WTC11 (cell line): ENCODE measurements at regions not wholly inside any gene's neighbourhood (a gene's known extent, or its start where the extent isn't known, plus 50 kb on each side); places are given as distances from the start of the nearest gene placed in this dataset.

ENCODE experiments used
- ATAC-seq: fragments of 200-7000 bp; cut with Tn5 transposase; 2 replicates; pipeline ENCODE4 v1.10.0; 2021; ENCODE audit warnings: mild to moderate bottlenecking, moderate library complexity
- CTCF ChIA-PET: fragments of 300-600 bp; sonication (Branson Sonifier 250); formaldehyde crosslinking; loops from one replicate; lab custom pipeline; 2021; ENCODE audit warnings: antibody characterized with exemption; lab: Charles Lee
- POLR2A ChIA-PET: fragments of 350-600 bp; sonication (Branson Sonifier 250); formaldehyde crosslinking; loops from one replicate; lab custom pipeline; 2021; ENCODE audit warnings: antibody characterized with exemption; lab: Charles Lee
- DNase-seq: peaks from one replicate; pipeline ENCODE4 v3.0.0; 2021; ENCODE audit warnings: low spot score
- H3K27ac Mint-ChIP-seq: 2 replicates; pipeline ENCODE4 v1.8.0; 2021; ENCODE audit warnings: mixed read lengths
- H3K27me3 Mint-ChIP-seq: 2 replicates; pipeline ENCODE4 v1.8.0; 2021; ENCODE audit warnings: low read depth, mild to moderate bottlenecking, moderate library complexity, mixed read lengths
- H3K36me3 Mint-ChIP-seq: 2 replicates; pipeline ENCODE4 v1.8.0; 2021; ENCODE audit warnings: mixed read lengths
- H3K4me1 Mint-ChIP-seq: 2 replicates; pipeline ENCODE4 v1.8.0; 2022; ENCODE audit warnings: mixed read lengths
- H3K4me3 Mint-ChIP-seq: 2 replicates; pipeline ENCODE4 v1.8.0; 2021; ENCODE audit warnings: mild to moderate bottlenecking, moderate library complexity, mixed read lengths
- H3K9me3 Mint-ChIP-seq: 2 replicates; pipeline ENCODE4 v1.8.0; 2021; ENCODE audit warnings: mixed read lengths
- ATF2 ChIP-seq: sonication (generic); formaldehyde crosslinking; IDR thresholded peaks from 2 replicates; pipeline ENCODE4 v1.8.1; 2022; ENCODE audit warnings: low read depth, missing genetic modification reagents, borderline replicate concordance
- ATF3 ChIP-seq: sonication (generic); formaldehyde crosslinking; conservative IDR thresholded peaks from 2 replicates; pipeline ENCODE4 v1.8.1; 2022; ENCODE audit warnings: mild to moderate bottlenecking, missing genetic modification reagents
- ATF6 ChIP-seq: sonication (generic); formaldehyde crosslinking; IDR thresholded peaks from 2 replicates; pipeline ENCODE4 v1.8.1; 2023; ENCODE audit warnings: mild to moderate bottlenecking, missing genetic modification reagents
- CBFB ChIP-seq: sonication (generic); formaldehyde crosslinking; IDR thresholded peaks from 2 replicates; pipeline ENCODE4 v1.8.1; 2022; ENCODE audit warnings: mild to moderate bottlenecking, low read depth, missing genetic modification reagents
- CDX4 ChIP-seq: fragments of 250-450 bp; sonication (Bioruptor Pico); IDR thresholded peaks from 2 replicates; pipeline ENCODE4 v1.9.0; 2021; ENCODE audit warnings: moderate library complexity, mild to moderate bottlenecking, inconsistent platforms, borderline replicate concordance
- E2F1 ChIP-seq: sonication (generic); formaldehyde crosslinking; IDR thresholded peaks from 2 replicates; pipeline ENCODE4 v1.8.0; 2022; ENCODE audit warnings: mild to moderate bottlenecking, missing genetic modification reagents
- FOXJ3 ChIP-seq: sonication (generic); formaldehyde crosslinking; IDR thresholded peaks from 2 replicates; pipeline ENCODE4 v1.9.0; 2021; ENCODE audit warnings: missing genetic modification reagents, mild to moderate bottlenecking, borderline replicate concordance
- GABPB1 ChIP-seq: sonication (generic); formaldehyde crosslinking; IDR thresholded peaks from 2 replicates; pipeline ENCODE4 v1.8.1; 2023; ENCODE audit warnings: mild to moderate bottlenecking, missing genetic modification reagents
- GRHL2 ChIP-seq: fragments of 250-450 bp; sonication (Bioruptor Pico); IDR thresholded peaks from 2 replicates; pipeline ENCODE4 v1.8.0; 2022; ENCODE audit warnings: mild to moderate bottlenecking, moderate library complexity; ENCODE audit not compliant: insufficient replicate concordance, severe bottlenecking
- HMGXB4 ChIP-seq: sonication (generic); formaldehyde crosslinking; IDR thresholded peaks from 2 replicates; pipeline ENCODE4 v1.8.1; 2023; ENCODE audit warnings: mild to moderate bottlenecking, moderate library complexity, missing genetic modification reagents
- MAX ChIP-seq: sonication (generic); formaldehyde crosslinking; IDR thresholded peaks from 2 replicates; pipeline ENCODE4 v1.8.0; 2022; ENCODE audit warnings: mild to moderate bottlenecking, missing genetic modification reagents
- NR3C1 ChIP-seq: sonication (generic); formaldehyde crosslinking; conservative IDR thresholded peaks from 2 replicates; pipeline ENCODE4 v1.8.1; 2023; ENCODE audit warnings: low read depth, mild to moderate bottlenecking, missing genetic modification reagents
- PREB ChIP-seq: sonication (generic); formaldehyde crosslinking; IDR thresholded peaks from 2 replicates; pipeline ENCODE4 v1.8.1; 2022; ENCODE audit warnings: mild to moderate bottlenecking, missing genetic modification reagents, moderate library complexity, borderline replicate concordance
- PRRX2 ChIP-seq: fragments of 250-450 bp; sonication (Bioruptor Pico); IDR thresholded peaks from 2 replicates; pipeline ENCODE4 v1.8.0; 2021; ENCODE audit warnings: mild to moderate bottlenecking
- SMAD4 ChIP-seq: sonication (generic); formaldehyde crosslinking; IDR thresholded peaks from 2 replicates; pipeline ENCODE4 v1.8.0; 2022; ENCODE audit warnings: mild to moderate bottlenecking, missing genetic modification reagents
- TEAD1 ChIP-seq: sonication (generic); formaldehyde crosslinking; IDR thresholded peaks from 2 replicates; pipeline ENCODE4 v1.8.0; 2022; ENCODE audit warnings: mild to moderate bottlenecking, missing genetic modification reagents
- TP53 ChIP-seq: sonication (generic); formaldehyde crosslinking; IDR thresholded peaks from 2 replicates; pipeline ENCODE4 v1.8.1; 2023; ENCODE audit warnings: mild to moderate bottlenecking, missing genetic modification reagents
- TF ChIP-seq, protein P1 (sequence below): fragments of 200-600 bp; IDR thresholded peaks from 2 replicates; pipeline ENCODE4 v1.8.0; 2022; ENCODE audit warnings: antibody characterized with exemption
- TF ChIP-seq, protein P2 (sequence below): sonication (generic); formaldehyde crosslinking; conservative IDR thresholded peaks from 2 replicates; pipeline ENCODE4 v1.8.1; 2023; ENCODE audit warnings: mild to moderate bottlenecking, low read depth, missing genetic modification reagents, moderate library complexity

- Mint-ChIP-seq H3K4me3 (no peak overlapping the region), H3K27ac (no peak overlapping the region), H3K36me3 (no peaks in the 10 kb centered on the region), H3K27me3 (no peaks in the 10 kb centered on the region), H3K4me1 (peaks cover 12% of the 10 kb centered on the region), H3K9me3 (no peaks in the 10 kb centered on the region)
- ATAC-seq (no peak), DNase-seq (no peak)
- ChIA-PET POLR2A (no interaction called here), CTCF (no interaction called here)
- TF ChIP-seq SMAD4 (CRISPR knock-in tag) (no peak), CBFB (no peak), FOXJ3 (CRISPR knock-in tag) (no peak), GABPB1 (CRISPR knock-in tag) (no peak), MAX (CRISPR knock-in tag) (no peak), E2F1 (no peak), CDX4 (CRISPR knock-in tag) (no peak), ATF2 (CRISPR knock-in tag) (no peak), ATF3 (no peak), TP53 (CRISPR knock-in tag) (no peak)
Measured at GRCh38 chr1:80769208-80769750, 1031.5 kb upstream of the ADGRL2 start.

DNA sequence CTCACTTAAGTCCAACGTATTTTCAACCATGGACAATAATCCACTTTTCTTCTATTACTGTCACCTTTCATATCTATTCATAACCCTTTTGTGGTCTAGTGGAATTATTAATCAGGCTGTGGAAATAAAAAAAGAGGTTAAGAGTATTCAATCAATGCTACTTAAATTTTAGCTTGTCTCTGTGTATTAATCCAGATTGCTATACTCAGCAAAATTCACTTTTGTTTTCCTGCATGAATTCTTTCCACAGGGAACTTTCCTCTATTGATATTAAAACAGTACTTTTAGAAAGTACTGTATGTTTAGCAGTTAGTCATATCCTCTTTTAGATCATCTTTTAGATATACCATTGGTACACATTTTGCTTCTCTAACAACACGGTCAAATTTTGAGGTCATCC is 1033.0 kb upstream of the ADGRL2 start:
- H3K9me3 Mint-ChIP-seq, result no peaks in the 10 kb centered on the region
- ChIA-PET POLR2A (no interaction called here), CTCF (no interaction called here)
- H3K27ac Mint-ChIP-seq, result no peak overlapping the region
- ATAC-seq (no peak), DNase-seq (no peak)
- H3K36me3 Mint-ChIP-seq, result no peaks in the 10 kb centered on the region
- TF ChIP-seq ATF6 (CRISPR knock-in tag) (no peak), GRHL2 (CRISPR knock-in tag) (no peak), CBFB (no peak), PRRX2 (no peak), NR3C1 (no peak), TEAD1 (no peak), HMGXB4 (CRISPR knock-in tag) (no peak), PREB (no peak)
- TF ChIP-seq, protein P1, sequence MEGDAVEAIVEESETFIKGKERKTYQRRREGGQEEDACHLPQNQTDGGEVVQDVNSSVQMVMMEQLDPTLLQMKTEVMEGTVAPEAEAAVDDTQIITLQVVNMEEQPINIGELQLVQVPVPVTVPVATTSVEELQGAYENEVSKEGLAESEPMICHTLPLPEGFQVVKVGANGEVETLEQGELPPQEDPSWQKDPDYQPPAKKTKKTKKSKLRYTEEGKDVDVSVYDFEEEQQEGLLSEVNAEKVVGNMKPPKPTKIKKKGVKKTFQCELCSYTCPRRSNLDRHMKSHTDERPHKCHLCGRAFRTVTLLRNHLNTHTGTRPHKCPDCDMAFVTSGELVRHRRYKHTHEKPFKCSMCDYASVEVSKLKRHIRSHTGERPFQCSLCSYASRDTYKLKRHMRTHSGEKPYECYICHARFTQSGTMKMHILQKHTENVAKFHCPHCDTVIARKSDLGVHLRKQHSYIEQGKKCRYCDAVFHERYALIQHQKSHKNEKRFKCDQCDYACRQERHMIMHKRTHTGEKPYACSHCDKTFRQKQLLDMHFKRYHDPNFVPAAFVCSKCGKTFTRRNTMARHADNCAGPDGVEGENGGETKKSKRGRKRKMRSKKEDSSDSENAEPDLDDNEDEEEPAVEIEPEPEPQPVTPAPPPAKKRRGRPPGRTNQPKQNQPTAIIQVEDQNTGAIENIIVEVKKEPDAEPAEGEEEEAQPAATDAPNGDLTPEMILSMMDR, result no peak
- TF ChIP-seq, protein P2, sequence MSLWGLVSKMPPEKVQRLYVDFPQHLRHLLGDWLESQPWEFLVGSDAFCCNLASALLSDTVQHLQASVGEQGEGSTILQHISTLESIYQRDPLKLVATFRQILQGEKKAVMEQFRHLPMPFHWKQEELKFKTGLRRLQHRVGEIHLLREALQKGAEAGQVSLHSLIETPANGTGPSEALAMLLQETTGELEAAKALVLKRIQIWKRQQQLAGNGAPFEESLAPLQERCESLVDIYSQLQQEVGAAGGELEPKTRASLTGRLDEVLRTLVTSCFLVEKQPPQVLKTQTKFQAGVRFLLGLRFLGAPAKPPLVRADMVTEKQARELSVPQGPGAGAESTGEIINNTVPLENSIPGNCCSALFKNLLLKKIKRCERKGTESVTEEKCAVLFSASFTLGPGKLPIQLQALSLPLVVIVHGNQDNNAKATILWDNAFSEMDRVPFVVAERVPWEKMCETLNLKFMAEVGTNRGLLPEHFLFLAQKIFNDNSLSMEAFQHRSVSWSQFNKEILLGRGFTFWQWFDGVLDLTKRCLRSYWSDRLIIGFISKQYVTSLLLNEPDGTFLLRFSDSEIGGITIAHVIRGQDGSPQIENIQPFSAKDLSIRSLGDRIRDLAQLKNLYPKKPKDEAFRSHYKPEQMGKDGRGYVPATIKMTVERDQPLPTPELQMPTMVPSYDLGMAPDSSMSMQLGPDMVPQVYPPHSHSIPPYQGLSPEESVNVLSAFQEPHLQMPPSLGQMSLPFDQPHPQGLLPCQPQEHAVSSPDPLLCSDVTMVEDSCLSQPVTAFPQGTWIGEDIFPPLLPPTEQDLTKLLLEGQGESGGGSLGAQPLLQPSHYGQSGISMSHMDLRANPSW, result no peak
- no peak overlapping the region for H3K4me3 Mint-ChIP-seq
- H3K4me1 Mint-ChIP-seq, result peaks cover 23% of the 10 kb centered on the region
- no peaks in the 10 kb centered on the region for H3K27me3 Mint-ChIP-seq
